ENCODE measurements at regions not wholly inside any gene's neighbourhood (a gene's known extent, or its start where the extent isn't known, plus 50 kb on each side); places are given as distances from the start of the nearest gene placed in this dataset.

DNA sequence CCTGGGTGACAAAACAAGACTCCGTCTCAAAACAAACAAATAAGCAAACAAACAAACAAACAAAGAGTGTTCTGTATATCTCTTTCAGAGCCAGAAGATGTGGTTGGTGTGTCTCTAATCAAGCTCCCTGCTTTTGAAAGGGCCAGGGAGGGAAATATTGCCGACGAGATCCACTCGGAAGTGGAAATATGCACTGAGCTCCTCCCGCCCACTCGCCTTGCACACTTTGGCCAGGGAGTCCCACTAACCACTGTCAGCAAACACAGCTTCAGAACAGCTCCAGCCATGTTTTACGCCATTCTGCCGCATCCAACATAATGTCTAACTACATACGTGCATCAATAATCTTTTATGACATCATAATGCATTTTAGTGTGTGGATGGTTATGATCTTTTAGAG is 155.5 kb upstream of the VSTM2B start:
- TF ChIP-seq, protein P1, sequence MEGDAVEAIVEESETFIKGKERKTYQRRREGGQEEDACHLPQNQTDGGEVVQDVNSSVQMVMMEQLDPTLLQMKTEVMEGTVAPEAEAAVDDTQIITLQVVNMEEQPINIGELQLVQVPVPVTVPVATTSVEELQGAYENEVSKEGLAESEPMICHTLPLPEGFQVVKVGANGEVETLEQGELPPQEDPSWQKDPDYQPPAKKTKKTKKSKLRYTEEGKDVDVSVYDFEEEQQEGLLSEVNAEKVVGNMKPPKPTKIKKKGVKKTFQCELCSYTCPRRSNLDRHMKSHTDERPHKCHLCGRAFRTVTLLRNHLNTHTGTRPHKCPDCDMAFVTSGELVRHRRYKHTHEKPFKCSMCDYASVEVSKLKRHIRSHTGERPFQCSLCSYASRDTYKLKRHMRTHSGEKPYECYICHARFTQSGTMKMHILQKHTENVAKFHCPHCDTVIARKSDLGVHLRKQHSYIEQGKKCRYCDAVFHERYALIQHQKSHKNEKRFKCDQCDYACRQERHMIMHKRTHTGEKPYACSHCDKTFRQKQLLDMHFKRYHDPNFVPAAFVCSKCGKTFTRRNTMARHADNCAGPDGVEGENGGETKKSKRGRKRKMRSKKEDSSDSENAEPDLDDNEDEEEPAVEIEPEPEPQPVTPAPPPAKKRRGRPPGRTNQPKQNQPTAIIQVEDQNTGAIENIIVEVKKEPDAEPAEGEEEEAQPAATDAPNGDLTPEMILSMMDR (IDR thresholded peaks at IDR 0.05; ENCODE audit: insufficient read depth, low read depth, low read length): no peak
- no peak for TF ChIP-seq EZH2 (IDR thresholded peaks at IDR 0.05; ENCODE audit: insufficient read depth, low read length)

Data from astrocyte (in vitro differentiated cells and primary cell).